OCI-LY7 (cell line): ENCODE measurements at regions not wholly inside any gene's neighbourhood (a gene's known extent, or its start where the extent isn't known, plus 50 kb on each side); places are given as distances from the start of the nearest gene placed in this dataset.
"Not testable (repeated sequence)": the region's sequence is repeated elsewhere in the genome, so short reads cannot be mapped to it uniquely, and the experiment has no call there.

ENCODE experiments used
- BruUV-seq: library from RNA; stranded (reverse); fragments of 400-500 nt; replicated peaks from 2 replicates; lab custom pipeline; 2021; lab: Mats Ljungman, UMichigan
- CTCF ChIA-PET: fragments of 300-600 bp; sonication (Branson Sonifier 250); formaldehyde crosslinking; loops from one replicate; lab custom pipeline; 2022; ENCODE audit warnings: antibody characterized with exemption; ENCODE audit not compliant: unreplicated experiment; lab: Charles Lee
- POLR2A ChIA-PET: fragments of 300-600 bp; sonication (Branson Sonifier 250); formaldehyde crosslinking; loops from one replicate; lab custom pipeline; 2022; ENCODE audit warnings: antibody characterized with exemption; lab: Charles Lee
- DNase-seq: peaks from one replicate; pipeline ENCODE4 v3.0.0-alpha.2; 2015; ENCODE audit warnings: low spot score
- H2AFZ ChIP-seq: fragments of 200-600 bp; sonication (generic), shearing (Covaris generic); 2 replicates; pipeline ENCODE4 v1.6.1; 2014; ENCODE audit warnings: mild to moderate bottlenecking, antibody characterized with exemption, low read length, moderate library complexity
- H3K27ac ChIP-seq: fragments of 200-600 bp; sonication (generic); 2 replicates; pipeline ENCODE4 v1.5.1; 2014; ENCODE audit warnings: mixed run types, low read depth, mild to moderate bottlenecking, moderate library complexity, low read length, inconsistent platforms; ENCODE audit not compliant: poor library complexity, severe bottlenecking
- H3K36me3 ChIP-seq: fragments of 200-600 bp; sonication (generic); 2 replicates; pipeline ENCODE4 v1.6.1; 2014; ENCODE audit warnings: mild to moderate bottlenecking, antibody characterized with exemption, low read length, moderate library complexity, mixed read lengths; ENCODE audit not compliant: insufficient read depth
- H3K4me1 ChIP-seq: fragments of 200-600 bp; sonication (generic); 2 replicates; pipeline ENCODE4 v1.5.1; 2014; ENCODE audit warnings: mild to moderate bottlenecking, low read length; ENCODE audit not compliant: insufficient read depth, poor library complexity, severe bottlenecking
- H3K4me2 ChIP-seq: fragments of 200-600 bp; sonication (generic); 2 replicates; pipeline ENCODE4 v1.6.1; 2014; ENCODE audit warnings: mild to moderate bottlenecking, low read length
- H3K4me3 ChIP-seq: fragments of 200-600 bp; sonication (generic); 2 replicates; pipeline ENCODE4 v1.5.1; 2014; ENCODE audit warnings: mild to moderate bottlenecking, low read depth, low read length; ENCODE audit not compliant: poor library complexity, severe bottlenecking
- H3K79me2 ChIP-seq: fragments of 200-600 bp; sonication (generic); 2 replicates; pipeline ENCODE4 v1.6.1; 2016; ENCODE audit warnings: low read depth, mild to moderate bottlenecking, low read length, moderate library complexity, mixed read lengths; ENCODE audit not compliant: insufficient read depth
- H3K9me2 ChIP-seq: fragments of 200-600 bp; sonication (generic); 2 replicates; pipeline ENCODE4 v1.6.1; 2016; ENCODE audit warnings: mild to moderate bottlenecking, low read length, mixed read lengths; ENCODE audit not compliant: insufficient read depth
- H3K9me3 ChIP-seq: fragments of 200-600 bp; sonication (generic); 2 replicates; pipeline ENCODE4 v1.6.1; 2014; ENCODE audit warnings: mild to moderate bottlenecking, mixed run types, low read length, mixed read lengths
- H4K20me1 ChIP-seq: fragments of 200-600 bp; sonication (generic); 2 replicates; pipeline ENCODE4 v1.6.1; 2014; ENCODE audit warnings: mild to moderate bottlenecking, antibody characterized with exemption, low read length, moderate library complexity, mixed read lengths; ENCODE audit not compliant: insufficient read depth
- CTCF ChIP-seq: fragments of 200-600 bp; sonication (generic); conservative IDR thresholded peaks from 2 replicates; pipeline ENCODE4 v1.5.1; 2014; ENCODE audit warnings: mild to moderate bottlenecking, antibody characterized with exemption, low read length, moderate library complexity, mixed read lengths
- EZH2phosphoT487 ChIP-seq: fragments of 200-600 bp; sonication (generic); IDR thresholded peaks from 2 replicates; pipeline ENCODE4 v1.6.1; 2018; ENCODE audit warnings: low read depth, borderline replicate concordance, mild to moderate bottlenecking, mixed run types, antibody characterized with exemption, low read length, moderate library complexity, mixed read lengths
- intact Hi-C: fragments of 100-400 bp; cut with micrococcal nuclease; formaldehyde crosslinking; loops from one replicate; pipeline ENCODE4 v1.10.0; 2022; ENCODE audit not compliant: unreplicated experiment

DNA sequence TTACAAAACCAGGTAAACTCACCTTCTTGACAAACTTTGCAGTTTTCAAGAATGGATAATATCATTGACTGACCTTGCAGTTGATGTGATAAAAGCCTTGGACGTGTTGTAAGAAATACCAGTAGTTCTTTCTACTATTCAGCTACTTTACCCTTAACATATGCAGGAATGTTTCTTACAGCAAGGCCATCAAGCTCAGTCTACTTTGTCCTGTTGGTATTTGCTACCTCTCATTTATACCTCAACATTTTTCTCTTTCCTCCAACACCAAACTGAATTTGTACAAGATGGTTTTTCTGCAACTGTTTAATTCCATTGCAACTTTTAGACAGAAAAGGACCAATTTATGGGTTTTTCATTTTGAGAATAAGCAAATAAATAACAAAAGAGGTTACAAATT lies 147.4 kb upstream of the BCHE start:
- Histone ChIP-seq H2AFZ (no peak overlapping the region), H3K9me2 (no peaks in the 10 kb centered on the region), H3K4me2 (no peak overlapping the region), H3K4me3 (no peak overlapping the region), H3K27ac (no peak overlapping the region), H3K79me2 (no peaks in the 10 kb centered on the region), H3K9me3 (no peaks in the 10 kb centered on the region), H3K4me1 (no peaks in the 10 kb centered on the region), H3K36me3 (no peaks in the 10 kb centered on the region), H4K20me1 (no peaks in the 10 kb centered on the region)
- CTCF ChIA-PET, result no interaction called here
- BruUV-seq, result no TSS peak
- POLR2A ChIA-PET, result interaction anchor here (0.6 kb wide), 1 partner anchor 1288 kb away, joined by 3 read pairs; no protein-coding TSS in a partner anchor
- no peak for DNase-seq
- intact Hi-C loops, result no loop called here
- TF ChIP-seq EZH2phosphoT487, result no peak
- no peak for TF ChIP-seq CTCF

- H3K4me2 ChIP-seq, result no peak overlapping the region
- no peak for TF ChIP-seq CTCF
- TF ChIP-seq EZH2phosphoT487, result no peak
- H3K4me1 ChIP-seq, result no peaks in the 10 kb centered on the region
- H3K36me3 ChIP-seq, result no peaks in the 10 kb centered on the region
- no peak overlapping the region for H3K27ac ChIP-seq
- ChIA-PET CTCF (no interaction called here), POLR2A (no interaction called here)
- intact Hi-C loops, result no loop called here
- H3K9me3 ChIP-seq, result no peaks in the 10 kb centered on the region
- H2AFZ ChIP-seq, result no peak overlapping the region
- H3K9me2 ChIP-seq, result no peaks in the 10 kb centered on the region
- no peaks in the 10 kb centered on the region for H3K79me2 ChIP-seq
- H4K20me1 ChIP-seq, result no peaks in the 10 kb centered on the region
- no TSS peak for BruUV-seq
- DNase-seq, result no peak
- H3K4me3 ChIP-seq, result no peak overlapping the region
Measured at GRCh38 chr3:165983284-165983683, 146.1 kb upstream of the BCHE start.

DNA sequence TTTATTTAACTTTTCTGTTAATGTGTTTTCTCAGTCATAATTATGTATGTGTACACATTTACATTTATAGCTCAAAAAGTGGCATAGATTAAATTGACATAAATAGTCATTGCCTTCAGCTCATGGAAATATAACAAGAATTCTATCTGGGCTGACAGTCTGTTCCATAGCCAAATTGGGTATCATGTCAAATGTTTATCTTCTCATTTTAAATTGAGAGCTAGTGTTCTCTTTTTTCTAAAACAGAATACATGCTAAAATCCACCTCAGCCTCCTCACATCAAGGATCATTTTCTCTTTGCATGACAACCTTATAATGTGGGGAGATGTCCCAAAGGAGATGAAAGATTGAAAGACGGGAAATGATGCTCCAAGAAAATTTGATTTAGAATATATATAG lies 144.1 kb upstream of the BCHE start:
- H4K20me1 ChIP-seq, result no peaks in the 10 kb centered on the region
- H3K4me2 ChIP-seq, result no peak overlapping the region
- TF ChIP-seq EZH2phosphoT487 (no peak), CTCF (no peak)
- ChIA-PET CTCF (no interaction called here), POLR2A (interaction anchor here (1.2 kb wide), 1 partner anchor 50 kb away, joined by 3 read pairs; no protein-coding TSS in a partner anchor)
- BruUV-seq, result no TSS peak
- no peak overlapping the region for H2AFZ ChIP-seq
- intact Hi-C loops, result no loop called here
- H3K79me2 ChIP-seq, result no peaks in the 10 kb centered on the region
- H3K36me3 ChIP-seq, result no peaks in the 10 kb centered on the region
- no peaks in the 10 kb centered on the region for H3K9me2 ChIP-seq
- H3K9me3 ChIP-seq, result no peaks in the 10 kb centered on the region
- H3K4me3 ChIP-seq, result no peak overlapping the region
- H3K27ac ChIP-seq, result no peak overlapping the region
- no peak for DNase-seq
- H3K4me1 ChIP-seq, result no peaks in the 10 kb centered on the region

GRCh38 chr3:165960825-165961224 lies 123.6 kb upstream of the BCHE start:
- H3K27ac ChIP-seq, H2AFZ ChIP-seq, intact Hi-C loops, H3K9me3 ChIP-seq, H3K36me3 ChIP-seq, H3K79me2 ChIP-seq, POLR2A ChIA-PET, H3K4me3 ChIP-seq, H3K4me1 ChIP-seq, H3K4me2 ChIP-seq, H3K9me2 ChIP-seq, BruUV-seq, CTCF ChIA-PET, DNase-seq, H4K20me1 ChIP-seq: not testable (repeated sequence)
